ENCODE measurements at regions not wholly inside any gene's neighbourhood (a gene's known extent, or its start where the extent isn't known, plus 50 kb on each side); places are given as distances from the start of the nearest gene placed in this dataset.

- no peak for DNase-seq
Measured at GRCh38 chr13:65868099-65868498, 1362.0 kb downstream of the PCDH9 start.

GRCh38 chr13:65866138-65866537, 1364.0 kb downstream of the PCDH9 start:
- DNase-seq, result no peak

- no peak for DNase-seq
Measured at GRCh38 chr13:65865206-65865605, 1364.9 kb downstream of the PCDH9 start.

- DNase-seq, result no peak
Measured at GRCh38 chr13:65864039-65864438, 1366.1 kb downstream of the PCDH9 start.

- no peak for DNase-seq
Measured at GRCh38 chr13:65860306-65860705, 1369.8 kb downstream of the PCDH9 start.

GRCh38 chr13:65857942-65858565, 1372.1 kb downstream of the PCDH9 start:
- no peak for DNase-seq

- no peak for DNase-seq
Measured at GRCh38 chr13:65856431-65856830, 1373.7 kb downstream of the PCDH9 start.

- no peak for DNase-seq
Measured at GRCh38 chr13:65855242-65855805, 1374.8 kb downstream of the PCDH9 start.

GRCh38 chr13:65854431-65854830, 1375.7 kb downstream of the PCDH9 start:
- DNase-seq, result no peak

- DNase-seq, result no peak
Measured at GRCh38 chr13:65844266-65844841, 1385.8 kb downstream of the PCDH9 start.

GRCh38 chr13:65843314-65843731, 1386.8 kb downstream of the PCDH9 start:
- DNase-seq, result no peak

- DNase-seq, result no peak
Measured at GRCh38 chr13:65841156-65841555, 1389.0 kb downstream of the PCDH9 start.

- no peak for DNase-seq
Measured at GRCh38 chr13:65836066-65836465, 1394.1 kb downstream of the PCDH9 start.

GRCh38 chr13:65834897-65835296, 1395.2 kb downstream of the PCDH9 start:
- DNase-seq, result no peak

- DNase-seq, result no peak
Measured at GRCh38 chr13:65830411-65831205, 1399.5 kb downstream of the PCDH9 start.

GRCh38 chr13:65829241-65830008, 1400.7 kb downstream of the PCDH9 start:
- no peak for DNase-seq

- no peak for DNase-seq
Measured at GRCh38 chr13:65826657-65827056, 1403.5 kb downstream of the PCDH9 start.

- no peak for DNase-seq
Measured at GRCh38 chr13:65825039-65825438, 1405.1 kb downstream of the PCDH9 start.

- DNase-seq, result no peak
Measured at GRCh38 chr13:65808061-65808460, 1422.1 kb downstream of the PCDH9 start.

- DNase-seq, result no peak
Measured at GRCh38 chr13:65803530-65804392, 1426.4 kb downstream of the PCDH9 start.

GRCh38 chr13:65789815-65790214, 1440.3 kb downstream of the PCDH9 start:
- DNase-seq, result no peak

- DNase-seq, result no peak
Measured at GRCh38 chr13:65787082-65787481, 1443.1 kb downstream of the PCDH9 start.
